ENCODE measurements at regions not wholly inside any gene's neighbourhood (a gene's known extent, or its start where the extent isn't known, plus 50 kb on each side); places are given as distances from the start of the nearest gene placed in this dataset.
"Not testable (repeated sequence)": the region's sequence is repeated elsewhere in the genome, so short reads cannot be mapped to it uniquely, and the experiment has no call there.

DNA sequence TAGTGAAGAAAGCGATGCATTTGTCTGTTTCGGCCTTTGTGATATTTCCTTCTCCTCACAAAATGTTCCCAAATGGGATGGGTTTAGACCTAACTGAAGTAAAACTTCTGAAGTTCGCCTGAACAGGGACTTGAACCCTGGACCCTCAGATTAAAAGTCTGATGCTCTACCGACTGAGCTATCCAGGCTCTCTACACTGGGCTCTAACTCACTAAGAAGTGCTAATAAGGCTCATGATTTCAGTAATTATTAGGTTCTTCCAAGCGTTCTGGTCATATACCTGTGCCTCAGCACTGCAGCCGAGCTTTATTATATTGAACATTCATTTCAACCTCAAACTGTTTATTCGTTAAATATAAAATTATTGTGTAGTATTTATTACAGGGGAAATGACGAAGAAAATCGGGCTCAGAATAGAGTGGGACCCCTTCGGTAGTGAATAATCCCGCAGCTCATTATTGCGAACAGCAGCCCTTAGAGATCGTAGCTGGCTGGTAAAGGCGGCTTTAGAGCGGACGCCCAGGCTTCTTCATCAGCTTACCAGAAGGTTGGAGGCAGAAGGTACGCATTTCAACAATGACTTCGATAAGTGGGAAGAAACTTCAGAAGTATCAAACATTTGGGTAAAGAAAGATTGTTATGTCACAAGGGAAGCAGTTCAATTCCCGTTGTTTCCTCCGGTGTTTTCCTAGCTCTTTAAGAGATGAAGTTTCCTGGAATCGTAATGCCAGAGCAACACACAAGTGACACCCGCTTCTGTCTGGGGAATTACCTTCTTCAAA, 119.0 kb upstream of the ZNF184 start:
- Histone ChIP-seq H3K27ac (no peak overlapping the region), H3K4me3 (peak overlapping the region in 1 of 8 donors; percentile 48), H3K9me3 (peaks cover 0 to 4% (median 0%) of the 10 kb centered on the region in 8 donors), H3K4me1 (peaks cover 0 to 16% (median 10%) of the 10 kb centered on the region in 6 donors), H3K27me3 (replicated peaks in 1 of 7) (peaks cover 8 to 98% (median 56%) of the 10 kb centered on the region in 7 donors), H3K36me3 (no peaks in the 10 kb centered on the region)
- TF ChIP-seq, protein P1, sequence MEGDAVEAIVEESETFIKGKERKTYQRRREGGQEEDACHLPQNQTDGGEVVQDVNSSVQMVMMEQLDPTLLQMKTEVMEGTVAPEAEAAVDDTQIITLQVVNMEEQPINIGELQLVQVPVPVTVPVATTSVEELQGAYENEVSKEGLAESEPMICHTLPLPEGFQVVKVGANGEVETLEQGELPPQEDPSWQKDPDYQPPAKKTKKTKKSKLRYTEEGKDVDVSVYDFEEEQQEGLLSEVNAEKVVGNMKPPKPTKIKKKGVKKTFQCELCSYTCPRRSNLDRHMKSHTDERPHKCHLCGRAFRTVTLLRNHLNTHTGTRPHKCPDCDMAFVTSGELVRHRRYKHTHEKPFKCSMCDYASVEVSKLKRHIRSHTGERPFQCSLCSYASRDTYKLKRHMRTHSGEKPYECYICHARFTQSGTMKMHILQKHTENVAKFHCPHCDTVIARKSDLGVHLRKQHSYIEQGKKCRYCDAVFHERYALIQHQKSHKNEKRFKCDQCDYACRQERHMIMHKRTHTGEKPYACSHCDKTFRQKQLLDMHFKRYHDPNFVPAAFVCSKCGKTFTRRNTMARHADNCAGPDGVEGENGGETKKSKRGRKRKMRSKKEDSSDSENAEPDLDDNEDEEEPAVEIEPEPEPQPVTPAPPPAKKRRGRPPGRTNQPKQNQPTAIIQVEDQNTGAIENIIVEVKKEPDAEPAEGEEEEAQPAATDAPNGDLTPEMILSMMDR (IDR thresholded peaks at IDR 0.05 in 8 of 11, conservative IDR thresholded peaks at IDR 0.05 in 3 of 11), result no peak
- TF ChIP-seq POLR2AphosphoS5 (IDR thresholded peaks at IDR 0.05), result no peak
- no peak for DNase-seq
- intact Hi-C loops (cut with DNase I; ENCODE audit: low total_unique reads), result no loop called here
- WGBS, 5 donors, result 7 to 11% (median 8%) methylated on average over 22 of the region's 22 CpGs

DNA sequence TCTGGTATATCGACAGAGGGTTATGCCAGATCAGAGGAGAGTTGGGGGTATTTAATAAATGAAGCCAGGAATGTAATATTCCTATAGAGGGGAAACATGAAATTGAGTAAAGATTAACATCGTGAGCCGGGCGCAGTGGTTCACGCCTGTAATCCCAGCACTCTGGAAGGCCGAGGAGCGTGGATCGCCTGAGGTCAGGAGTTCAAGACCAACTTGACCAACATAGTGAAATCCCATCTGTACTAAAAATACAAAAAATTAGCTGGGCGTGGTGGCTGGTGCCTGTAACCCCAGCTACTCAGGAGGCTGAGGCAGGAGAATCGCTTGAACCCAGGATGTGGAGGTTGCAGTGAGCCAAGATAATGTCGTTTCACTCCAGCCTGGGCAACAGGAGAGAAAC, 112.4 kb upstream of the ZNF184 start:
- H3K27ac ChIP-seq; H3K9me3 ChIP-seq; intact Hi-C loops (cut with DNase I; ENCODE audit: low total_unique reads); H3K4me3 ChIP-seq; H3K36me3 ChIP-seq; H3K4me1 ChIP-seq; DNase-seq: not testable (repeated sequence)
- WGBS, 5 donors, result 80 to 88% (median 84%) methylated on average over 11 of the region's 11 CpGs
- H3K27me3 ChIP-seq (replicated peaks in 1 of 7), result peaks cover 5 to 97% (median 52%) of the 10 kb centered on the region in 7 donors

DNA sequence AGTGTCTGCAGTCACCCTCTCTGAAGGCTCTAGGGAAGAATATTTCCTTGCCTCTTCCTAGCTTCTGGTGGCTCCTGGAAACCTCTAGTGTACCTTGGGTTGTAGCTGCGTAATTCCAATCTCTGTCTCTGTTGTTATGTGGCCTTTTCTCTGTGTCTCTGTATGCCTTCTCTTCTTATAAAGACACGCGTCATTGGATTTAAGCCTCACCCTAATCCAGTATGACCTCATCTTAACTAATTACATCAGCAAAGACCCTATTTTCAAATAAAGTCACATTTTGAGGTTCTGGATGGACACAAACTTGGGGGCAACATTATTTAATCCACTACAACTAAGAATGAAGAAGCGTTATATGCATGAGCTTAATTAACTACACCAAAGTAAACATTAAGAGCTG, 111.4 kb upstream of the ZNF184 start:
- Histone ChIP-seq H3K27me3 (replicated peaks in 1 of 7) (peaks cover 5 to 99% (median 52%) of the 10 kb centered on the region in 7 donors), H3K4me1 (no peaks in the 10 kb centered on the region), H3K4me3 (no peak overlapping the region), H3K9me3 (no peaks in the 10 kb centered on the region), H3K36me3 (no peaks in the 10 kb centered on the region), H3K27ac (no peak overlapping the region)
- no peak for DNase-seq
- TF ChIP-seq, protein P1 (IDR thresholded peaks at IDR 0.05 in 8 of 11, conservative IDR thresholded peaks at IDR 0.05 in 3 of 11), result no peak
- TF ChIP-seq POLR2AphosphoS5 (IDR thresholded peaks at IDR 0.05) (no peak), POLR2A (IDR thresholded peaks at IDR 0.05) (no peak)
- intact Hi-C loops (cut with DNase I; ENCODE audit: low total_unique reads), result no loop called here
- 85 to 89% (median 86%) methylated on average over 4 of the region's 4 CpGs for WGBS, 5 donors

DNA sequence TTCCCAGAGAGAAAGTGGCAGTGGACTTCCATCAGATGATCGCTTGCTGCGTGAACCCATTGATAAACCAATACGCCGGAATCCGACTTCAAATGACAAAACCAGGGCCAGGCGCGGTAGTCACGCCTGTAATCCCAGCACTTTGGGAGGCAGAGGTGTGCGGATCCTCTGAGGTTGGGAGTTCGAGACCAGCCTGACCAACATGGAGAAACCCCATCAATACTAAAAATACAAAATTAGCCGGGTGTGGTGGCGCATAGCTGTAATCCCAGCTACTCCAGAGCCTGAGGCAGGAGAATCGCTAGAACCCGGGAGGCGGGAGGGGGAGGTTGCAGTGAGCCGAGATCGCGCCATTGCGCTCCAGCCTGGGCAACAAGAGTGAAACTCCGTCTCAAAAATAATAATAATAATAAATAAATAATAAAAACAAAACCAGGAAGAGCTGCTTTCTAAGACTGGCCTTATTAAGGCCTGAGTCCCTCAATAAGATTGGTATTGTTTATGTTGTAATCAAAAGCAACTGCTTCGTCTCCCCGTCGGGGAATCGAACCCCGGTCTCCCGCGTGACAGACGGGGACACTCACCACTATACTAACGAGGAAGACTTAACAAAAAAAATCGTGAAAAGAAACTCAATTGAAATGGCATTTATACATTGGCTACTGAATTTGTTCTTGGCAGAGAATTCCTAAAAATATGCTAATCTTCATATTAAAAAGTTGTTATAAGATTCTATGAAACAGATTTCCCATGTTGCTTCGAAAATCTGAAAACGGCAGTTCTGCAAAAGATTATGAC, 110.2 kb upstream of the ZNF184 start:
- DNase-seq, result no peak
- no peaks in the 10 kb centered on the region for H3K4me1 ChIP-seq
- intact Hi-C loops (cut with DNase I; ENCODE audit: low total_unique reads), result no loop called here
- no peak overlapping the region for H3K4me3 ChIP-seq
- no peak overlapping the region for H3K27ac ChIP-seq
- no peaks in the 10 kb centered on the region for H3K9me3 ChIP-seq
- 13 to 20% (median 19%) methylated on average over 32 of the region's 32 CpGs for WGBS, 5 donors
- TF ChIP-seq POLR2A (IDR thresholded peaks at IDR 0.05) (no peak), POLR2AphosphoS5 (IDR thresholded peaks at IDR 0.05) (no peak)
- TF ChIP-seq, protein P1 (IDR thresholded peaks at IDR 0.05 in 8 of 11, conservative IDR thresholded peaks at IDR 0.05 in 3 of 11), result no peak
- H3K27me3 ChIP-seq (replicated peaks in 1 of 7), result peaks cover 5 to 99% (median 52%) of the 10 kb centered on the region in 7 donors
- H3K36me3 ChIP-seq, result no peaks in the 10 kb centered on the region
